ENCODE measurements at regions not wholly inside any gene's neighbourhood (a gene's known extent, or its start where the extent isn't known, plus 50 kb on each side); places are given as distances from the start of the nearest gene placed in this dataset.

GRCh38 chr2:191614759-191615158, 63.2 kb upstream of the NABP1 start:
- Histone ChIP-seq H3K79me1 (ENCODE audit: low read length) (peaks cover 8% of the 10 kb centered on the region), H3K27me3 (ENCODE audit: insufficient read depth, low read length) (no peaks in the 10 kb centered on the region), H3K4me2 (ENCODE audit: low read length) (no peak overlapping the region), H3K4me3 (ENCODE audit: low read depth, low read length) (no peak overlapping the region), H3K14ac (ENCODE audit: low read length) (no peak overlapping the region), H2BK12ac (ENCODE audit: low read length) (peak overlapping the region; percentile 70), H3K18ac (ENCODE audit: low read length) (no peak overlapping the region), H3K27ac (ENCODE audit: low read depth, low read length) (no peak overlapping the region), H3K23ac (ENCODE audit: low read length) (no peak overlapping the region), H3K4me1 (ENCODE audit: control insufficient read depth in 1 of 2, insufficient read depth in 2 of 2, low read length in 2 of 2) (peaks cover 2 to 8% of the 10 kb centered on the region in 2 experiments), H4K8ac (ENCODE audit: low read depth, low read length) (no peak overlapping the region), H4K12ac (ENCODE audit: low read depth, low read length) (no peak overlapping the region), H2AFZ (ENCODE audit: insufficient read depth, low read length, poor library complexity) (no peak overlapping the region), H2BK5ac (ENCODE audit: low read depth, low read length, poor library complexity) (no peak overlapping the region), H4K91ac (ENCODE audit: low read depth, low read length) (no peak overlapping the region), H3K79me2 (ENCODE audit: control insufficient read depth, insufficient read depth, low read length, poor library complexity) (no peaks in the 10 kb centered on the region), H3K9ac (ENCODE audit: low read length) (no peak overlapping the region), H3K4ac (ENCODE audit: low read depth, low read length) (no peak overlapping the region), H2BK120ac (ENCODE audit: insufficient read depth, low read length, poor library complexity) (peak overlapping the region; percentile 1), H3K36me3 (ENCODE audit: control insufficient read depth in 1 of 2, insufficient read depth in 2 of 2, low read length in 2 of 2) (no peaks in the 10 kb centered on the region), H3K9me3 (ENCODE audit: insufficient read depth, low read depth, low read length) (no peaks in the 10 kb centered on the region), H2AK5ac (ENCODE audit: low read length) (no peak overlapping the region)
- DNase-seq, result peak; percentile 48 to 72
- WGBS (ENCODE audit: extremely low coverage, insufficient coverage, insufficient read length), result no CpG with 5 or more reads among the region's 3 CpGs

GRCh38 chr2:191615596-191615995, 62.3 kb upstream of the NABP1 start:
- Histone ChIP-seq H4K12ac (ENCODE audit: low read depth, low read length) (no peak overlapping the region), H2AFZ (ENCODE audit: insufficient read depth, low read length, poor library complexity) (no peak overlapping the region), H3K4ac (ENCODE audit: low read depth, low read length) (no peak overlapping the region), H2BK120ac (ENCODE audit: insufficient read depth, low read length, poor library complexity) (no peak overlapping the region), H4K91ac (ENCODE audit: low read depth, low read length) (no peak overlapping the region), H3K23ac (ENCODE audit: low read length) (no peak overlapping the region), H2BK12ac (ENCODE audit: low read length) (no peak overlapping the region), H3K79me1 (ENCODE audit: low read length) (peaks cover 8% of the 10 kb centered on the region), H3K4me1 (ENCODE audit: control insufficient read depth in 1 of 2, insufficient read depth in 2 of 2, low read length in 2 of 2) (peaks cover 2 to 8% of the 10 kb centered on the region in 2 experiments), H3K9me3 (ENCODE audit: insufficient read depth, low read depth, low read length) (no peaks in the 10 kb centered on the region), H3K9ac (ENCODE audit: low read length) (no peak overlapping the region), H2BK5ac (ENCODE audit: low read depth, low read length, poor library complexity) (no peak overlapping the region), H3K36me3 (ENCODE audit: control insufficient read depth in 1 of 2, insufficient read depth in 2 of 2, low read length in 2 of 2) (no peaks in the 10 kb centered on the region), H3K4me3 (ENCODE audit: low read depth, low read length) (no peak overlapping the region), H3K14ac (ENCODE audit: low read length) (no peak overlapping the region), H3K18ac (ENCODE audit: low read length) (no peak overlapping the region), H2AK5ac (ENCODE audit: low read length) (no peak overlapping the region), H3K79me2 (ENCODE audit: control insufficient read depth, insufficient read depth, low read length, poor library complexity) (no peaks in the 10 kb centered on the region), H4K8ac (ENCODE audit: low read depth, low read length) (no peak overlapping the region), H3K27me3 (ENCODE audit: insufficient read depth, low read length) (no peaks in the 10 kb centered on the region), H3K4me2 (ENCODE audit: low read length) (no peak overlapping the region), H3K27ac (ENCODE audit: low read depth, low read length) (no peak overlapping the region)
- DNase-seq, result no peak
- WGBS (ENCODE audit: extremely low coverage, insufficient coverage, insufficient read length), result no CpG with 5 or more reads among the region's 3 CpGs

- H3K79me1 ChIP-seq (ENCODE audit: low read length), result peaks cover 7% of the 10 kb centered on the region
- H2AK5ac ChIP-seq (ENCODE audit: low read length), result no peak overlapping the region
- H3K27me3 ChIP-seq (ENCODE audit: insufficient read depth, low read length), result no peaks in the 10 kb centered on the region
- DNase-seq, result no peak
- H2BK120ac ChIP-seq (ENCODE audit: insufficient read depth, low read length, poor library complexity), result no peak overlapping the region
- no peak overlapping the region for H3K9ac ChIP-seq (ENCODE audit: low read length)
- no peak overlapping the region for H3K4me3 ChIP-seq (ENCODE audit: low read depth, low read length)
- H3K79me2 ChIP-seq (ENCODE audit: control insufficient read depth, insufficient read depth, low read length, poor library complexity), result no peaks in the 10 kb centered on the region
- no peak overlapping the region for H3K18ac ChIP-seq (ENCODE audit: low read length)
- no peak overlapping the region for H2BK12ac ChIP-seq (ENCODE audit: low read length)
- no peak overlapping the region for H3K4ac ChIP-seq (ENCODE audit: low read depth, low read length)
- H4K8ac ChIP-seq (ENCODE audit: low read depth, low read length), result no peak overlapping the region
- no peak overlapping the region for H2AFZ ChIP-seq (ENCODE audit: insufficient read depth, low read length, poor library complexity)
- no peak overlapping the region for H2BK5ac ChIP-seq (ENCODE audit: low read depth, low read length, poor library complexity)
- no peak overlapping the region for H3K23ac ChIP-seq (ENCODE audit: low read length)
- no peaks in the 10 kb centered on the region for H3K36me3 ChIP-seq (ENCODE audit: control insufficient read depth in 1 of 2, insufficient read depth in 2 of 2, low read length in 2 of 2)
- no peak overlapping the region for H4K91ac ChIP-seq (ENCODE audit: low read depth, low read length)
- no peak overlapping the region for H3K4me2 ChIP-seq (ENCODE audit: low read length)
- no peaks in the 10 kb centered on the region for H3K9me3 ChIP-seq (ENCODE audit: insufficient read depth, low read depth, low read length)
- H3K27ac ChIP-seq (ENCODE audit: low read depth, low read length), result no peak overlapping the region
- H3K14ac ChIP-seq (ENCODE audit: low read length), result no peak overlapping the region
- WGBS (ENCODE audit: extremely low coverage, insufficient coverage, insufficient read length), result no CpG with 5 or more reads among the region's 4 CpGs
- peaks cover 5 to 7% of the 10 kb centered on the region in 2 experiments for H3K4me1 ChIP-seq (ENCODE audit: control insufficient read depth in 1 of 2, insufficient read depth in 2 of 2, low read length in 2 of 2)
- H4K12ac ChIP-seq (ENCODE audit: low read depth, low read length), result no peak overlapping the region
These were observed 60.4 kb upstream of the NABP1 start for GRCh38 chr2:191617575-191617974.

GRCh38 chr2:191618046-191618780, 59.7 kb upstream of the NABP1 start:
- Histone ChIP-seq H2AK5ac (ENCODE audit: low read length) (peak overlapping the region; percentile 5), H3K27me3 (ENCODE audit: insufficient read depth, low read length) (no peaks in the 10 kb centered on the region), H4K12ac (ENCODE audit: low read depth, low read length) (no peak overlapping the region), H3K4ac (ENCODE audit: low read depth, low read length) (no peak overlapping the region), H3K14ac (ENCODE audit: low read length) (peak overlapping the region; percentile 44), H3K27ac (ENCODE audit: low read depth, low read length) (peak overlapping the region; percentile 9), H3K79me2 (ENCODE audit: control insufficient read depth, insufficient read depth, low read length, poor library complexity) (no peaks in the 10 kb centered on the region), H3K23ac (ENCODE audit: low read length) (no peak overlapping the region), H2BK12ac (ENCODE audit: low read length) (peak overlapping the region; percentile 77), H3K79me1 (ENCODE audit: low read length) (peaks cover 7% of the 10 kb centered on the region), H2BK120ac (ENCODE audit: insufficient read depth, low read length, poor library complexity) (no peak overlapping the region), H4K91ac (ENCODE audit: low read depth, low read length) (peak overlapping the region; percentile 43), H2BK5ac (ENCODE audit: low read depth, low read length, poor library complexity) (peak overlapping the region; percentile 5), H3K4me1 (ENCODE audit: control insufficient read depth in 1 of 2, insufficient read depth in 2 of 2, low read length in 2 of 2) (peaks cover 9 to 12% of the 10 kb centered on the region in 2 experiments), H3K4me2 (ENCODE audit: low read length) (no peak overlapping the region), H4K8ac (ENCODE audit: low read depth, low read length) (no peak overlapping the region), H2AFZ (ENCODE audit: insufficient read depth, low read length, poor library complexity) (no peak overlapping the region), H3K9me3 (ENCODE audit: insufficient read depth, low read depth, low read length) (no peaks in the 10 kb centered on the region), H3K9ac (ENCODE audit: low read length) (no peak overlapping the region), H3K4me3 (ENCODE audit: low read depth, low read length) (no peak overlapping the region), H3K18ac (ENCODE audit: low read length) (no peak overlapping the region), H3K36me3 (ENCODE audit: control insufficient read depth in 1 of 2, insufficient read depth in 2 of 2, low read length in 2 of 2) (no peaks in the 10 kb centered on the region)
- DNase-seq, result no peak
- no CpG with 5 or more reads among the region's 3 CpGs for WGBS (ENCODE audit: extremely low coverage, insufficient coverage, insufficient read length)

Measured in trophoblast cell (in vitro differentiated cells and primary cell).